Heart right ventricle (tissue), 16 donors: ENCODE measurements at regions not wholly inside any gene's neighbourhood (a gene's known extent, or its start where the extent isn't known, plus 50 kb on each side); places are given as distances from the start of the nearest gene placed in this dataset.

ENCODE experiments used
- ATAC-seq, 8 donors: fragments of 200-7000 bp; cut with Tn5 transposase; one replicate each; pipeline ENCODE4 v1.9.1; 2020; ENCODE audit warnings: mild to moderate bottlenecking in 8 of 8, moderate library complexity in 8 of 8, moderate number of reproducible peaks in 1 of 8
- DNase-seq, 2 donors: peaks; one replicate each; pipeline ENCODE4 v3.0.0-alpha.2; 2020
- H3K27ac ChIP-seq, 10 donors: fragments of 200-600 bp; sonication (generic) in 2 of 10; one replicate each; pipeline versions ENCODE4 v1.5.0 to v1.8.0; 2020 to 2022; ENCODE audit warnings: mild to moderate bottlenecking in 3 of 10
- H3K27me3 ChIP-seq, 7 donors: fragments of 200-600 bp; one replicate each; pipeline ENCODE4 v1.8.0; 2021 to 2022; ENCODE audit warnings: mild to moderate bottlenecking in 2 of 7
- H3K36me3 ChIP-seq, 9 donors: fragments of 200-600 bp; sonication (generic) in 1 of 9; one replicate each; pipeline versions ENCODE4 v1.5.0 to v1.8.0; 2020 to 2022; ENCODE audit warnings: mild to moderate bottlenecking in 2 of 9
- H3K4me1 ChIP-seq, 9 donors: fragments of 200-600 bp; sonication (generic) in 1 of 9; one replicate each; pipeline versions ENCODE4 v1.5.0 to v1.8.0; 2020 to 2022; ENCODE audit warnings: mild to moderate bottlenecking in 4 of 9
- H3K4me3 ChIP-seq, 10 donors: fragments of 200-600 bp; sonication (generic) in 2 of 10; one replicate each; pipeline versions ENCODE4 v1.5.0 to v1.8.0; 2020 to 2022; ENCODE audit warnings: mild to moderate bottlenecking in 7 of 10, moderate library complexity in 2 of 10
- H3K9me3 ChIP-seq, 11 donors: fragments of 200-600 bp in 10 of 11; sonication (generic) in 2 of 11; one replicate each; pipeline versions ENCODE4 v1.5.0 to v1.8.0; 2013 to 2022; ENCODE audit warnings: mild to moderate bottlenecking in 2 of 11, control low read depth in 1 of 11, moderate library complexity in 1 of 11
- CTCF ChIP-seq, 9 donors: fragments of 200-600 bp; sonication (generic) in 2 of 9; IDR thresholded peaks; one replicate each; pipeline versions ENCODE4 v1.5.0 to v1.8.0; 2021 to 2022; ENCODE audit warnings: antibody characterized with exemption in 9 of 9, mild to moderate bottlenecking in 5 of 9, moderate library complexity in 1 of 9
- WGBS, 2 donors: extraction: QIAGEN DNeasy Blood & Tissue Kit; methylation state at CpG; one replicate each; pipeline ENCODE4 v1.1.7; 2013; ENCODE audit warnings: inconsistent platforms in 1 of 2; 5-methylcytosine and 5-hydroxymethylcytosine counted together
- intact Hi-C, 10 donors: fragments of 100-400 bp; cut with DNase I; formaldehyde crosslinking; loops; one replicate each; pipeline versions ENCODE4 v1.11.1 to v1.14.2; 2022
- donor health status: Arrhythmogenic right ventricular cardiomyopathy.
- donor health status: ischemic (EF 13 %, LVEDD 7.1; RV severe dilation, severe dysfunction).
- donor health status: healthy with polysubstance abuse.
- donor health status: DM: no; HTN: yes; CAD: no.
- donor health status: DM: no; HTN: no; CAD: no.
- donor health status: ischemic (EF 25% LVEDD 6.9; RV normal size, moderate dysfunction).
- donor health status: ischemic (EF 25% LVEDD 5.7; RV mildly dilated, moderate dysfunction).
- donor health status: healthy.
- donor health status: DM: yes; HTN: yes; CAD: no.
- donor health status: Ischemic cardiomyopathy.
- donor health status: ischemic (EF 35%, LVEDD 5.7; RV mildly dilated, moderate dysfunction).
- donor health status: nonischemic (EF 11% LVEDD 7.7; RV severe dilation, severe dysfunction).
- donor health status: DM: yes; HTN: yes; CAD: no.
- donor health status: PGD.
- donor health status: ischemic (EF 29% LVEDD 5.4; RV normal size, mild dysfunction).
- donor health status: nonischemic (EF 23%, LVEDD 6.1; RV moderate dilation, normal function).

GRCh38 chr7:17447728-17448478, 149.5 kb downstream of the AHR start:
- ATAC-seq (no peak), DNase-seq (no peak)
- intact Hi-C loops = no loop called here
- WGBS, 2 donors = 46 to 96% methylated on average over 1 of the region's 1 CpG
- H3K27ac ChIP-seq = no peak overlapping the region
- TF ChIP-seq CTCF (IDR thresholded peaks at IDR 0.05) = no peak
- peaks cover 0 to 26% (median 10%) of the 10 kb centered on the region in 11 donors for H3K9me3 ChIP-seq
- no peaks in the 10 kb centered on the region for H3K27me3 ChIP-seq
- no peak overlapping the region for H3K4me3 ChIP-seq
- no peaks in the 10 kb centered on the region for H3K36me3 ChIP-seq
- H3K4me1 ChIP-seq = no peaks in the 10 kb centered on the region

- Histone ChIP-seq H3K4me1 (no peaks in the 10 kb centered on the region), H3K27ac (no peak overlapping the region), H3K9me3 (peaks cover 0 to 26% (median 10%) of the 10 kb centered on the region in 11 donors), H3K4me3 (no peak overlapping the region), H3K36me3 (no peaks in the 10 kb centered on the region), H3K27me3 (no peaks in the 10 kb centered on the region)
- intact Hi-C loops = no loop called here
- TF ChIP-seq CTCF (IDR thresholded peaks at IDR 0.05) = no peak
- DNase-seq (no peak), ATAC-seq (no peak)
- WGBS, 2 donors = 71 to 77% methylated on average over 2 of the region's 2 CpGs
These were observed 150.3 kb downstream of the AHR start for GRCh38 chr7:17448479-17449423.

- intact Hi-C loops = no loop called here
- Histone ChIP-seq H3K4me3 (no peak overlapping the region), H3K9me3 (peaks cover 0 to 15% (median 0%) of the 10 kb centered on the region in 11 donors), H3K27ac (no peak overlapping the region), H3K36me3 (no peaks in the 10 kb centered on the region), H3K27me3 (no peaks in the 10 kb centered on the region), H3K4me1 (no peaks in the 10 kb centered on the region)
- no peak for TF ChIP-seq CTCF (IDR thresholded peaks at IDR 0.05)
- 51 to 54% methylated on average over 2 of the region's 2 CpGs for WGBS, 2 donors
- ATAC-seq (no peak), DNase-seq (no peak)
These were observed 158.1 kb downstream of the AHR start for GRCh38 chr7:17456541-17456940.

- H3K27ac ChIP-seq = no peak overlapping the region
- H3K9me3 ChIP-seq = peaks cover 0 to 15% (median 0%) of the 10 kb centered on the region in 11 donors
- no peaks in the 10 kb centered on the region for H3K36me3 ChIP-seq
- no peaks in the 10 kb centered on the region for H3K27me3 ChIP-seq
- H3K4me3 ChIP-seq = no peak overlapping the region
- ATAC-seq (no peak), DNase-seq (no peak)
- intact Hi-C loops = no loop called here
- TF ChIP-seq CTCF (IDR thresholded peaks at IDR 0.05) = no peak
- no peaks in the 10 kb centered on the region for H3K4me1 ChIP-seq
These were observed 161.5 kb downstream of the AHR start for GRCh38 chr7:17460001-17460400.
